Endothelial cell of umbilical vein (primary cell): ENCODE measurements at regions not wholly inside any gene's neighbourhood (a gene's known extent, or its start where the extent isn't known, plus 50 kb on each side); places are given as distances from the start of the nearest gene placed in this dataset.
A peak's percentile ranks its signal among the peaks of the same experiment; 100 is the strongest.

Experiments
- BruUV-seq: library from RNA; stranded (reverse); fragments of 400-500 nt; replicated peaks from 2 replicates; lab custom pipeline; 2021; lab: Mats Ljungman, UMichigan
- CTCF ChIA-PET: fragments of 300-600, 350-600 bp; sonication (Branson Sonifier 250); formaldehyde crosslinking; loops from one replicate; lab custom pipeline; 2021; ENCODE audit warnings: antibody characterized with exemption, inconsistent platforms; lab: Charles Lee
- POLR2A ChIA-PET: fragments of 300-600, 350-600 bp; sonication (Branson Sonifier 250); formaldehyde crosslinking; loops from one replicate; lab custom pipeline; 2021; ENCODE audit warnings: antibody characterized with exemption, inconsistent platforms; lab: Charles Lee
- DNase-seq: peaks from one replicate; pipeline ENCODE4 v3.0.0-alpha.2; 2011; ENCODE audit warnings: low read depth, low spot score
- FAIRE-seq: peaks from 2 replicates; lab custom pipeline; 2011; peaks lifted over from hg19 to GRCh38; lab: Jason Lieb, UNC
- H2AFZ ChIP-seq: 2 replicates; pipeline ENCODE4 v1.6.0; 2012; ENCODE audit warnings: low read depth, low read length, control low read depth, inconsistent platforms
- H3K27ac ChIP-seq: 2 replicates; pipeline ENCODE4 v1.5.1; 2011; ENCODE audit warnings: low read depth, mild to moderate bottlenecking, control low read depth, low read length, moderate library complexity; ENCODE audit not compliant: insufficient read depth
- H3K27me3 ChIP-seq, 2 experiments: 2 replicates each; pipeline versions ENCODE4 v1.6.0 to v1.6.1; 2011; ENCODE audit warnings: low read length in 2 of 2, mixed read lengths in 1 of 2; ENCODE audit not compliant: control insufficient read depth in 2 of 2, insufficient read depth in 2 of 2
- H3K36me3 ChIP-seq, 2 experiments: 2 replicates in 1 of 2; 3 replicates in 1 of 2; pipeline ENCODE4 v1.5.1; 2011; ENCODE audit warnings: low read length in 2 of 2, mild to moderate bottlenecking in 1 of 2, moderate library complexity in 1 of 2; ENCODE audit not compliant: control insufficient read depth in 2 of 2, insufficient read depth in 2 of 2; ENCODE audit errors: extremely low read depth in 1 of 2
- H3K4me1 ChIP-seq: 3 replicates; pipeline ENCODE4 v1.5.1; 2011; ENCODE audit warnings: mild to moderate bottlenecking, low read length; ENCODE audit not compliant: control insufficient read depth, insufficient read depth; ENCODE audit errors: extremely low read depth
- H3K4me2 ChIP-seq: 2 replicates; pipeline ENCODE4 v1.6.1; 2011; ENCODE audit warnings: low read length, control low read depth, mixed read lengths; ENCODE audit not compliant: insufficient read depth
- H3K4me3 ChIP-seq, 3 experiments: fragments of 200-600 bp in 1 of 3; sonication (generic), shearing (Covaris generic) in 1 of 3; replicated peaks in 1 of 3; 2 replicates each; pipeline ENCODE4 v1.5.1; 2011 to 2016; ENCODE audit warnings: control low read depth in 3 of 3, low read length in 3 of 3, mild to moderate bottlenecking in 2 of 3, inconsistent platforms in 1 of 3, low read depth in 1 of 3, moderate library complexity in 1 of 3; ENCODE audit not compliant: insufficient read depth in 1 of 3
- H3K79me2 ChIP-seq: 2 replicates; pipeline ENCODE4 v1.6.0; 2012; ENCODE audit warnings: low read length, inconsistent platforms; ENCODE audit not compliant: control insufficient read depth, insufficient read depth
- H3K9ac ChIP-seq: replicated peaks from 2 replicates; pipeline ENCODE3; 2011; ENCODE audit warnings: low read length, control low read depth; ENCODE audit not compliant: insufficient read depth; ENCODE audit errors: extremely low read depth
- H3K9me1 ChIP-seq: replicated peaks from 3 replicates; pipeline ENCODE4 v1.6.0; 2011; ENCODE audit warnings: mild to moderate bottlenecking, low read length; ENCODE audit not compliant: control insufficient read depth, insufficient read depth; ENCODE audit errors: extremely low read depth
- H3K9me3 ChIP-seq: replicated peaks from 2 replicates; pipeline ENCODE4 v1.5.1; 2012; ENCODE audit warnings: low read length, inconsistent platforms; ENCODE audit not compliant: control insufficient read depth, insufficient read depth
- H4K20me1 ChIP-seq: replicated peaks from 2 replicates; pipeline ENCODE3; 2011; ENCODE audit warnings: mild to moderate bottlenecking, low read length; ENCODE audit not compliant: control insufficient read depth, insufficient read depth; ENCODE audit errors: extremely low read depth
- EZH2 ChIP-seq: IDR thresholded peaks from 2 replicates; pipeline ENCODE4 v1.6.1; 2012; ENCODE audit warnings: borderline replicate concordance, low read depth, mild to moderate bottlenecking, moderate library complexity, low read length, inconsistent platforms; ENCODE audit not compliant: severe bottlenecking
- FOS ChIP-seq: IDR thresholded peaks from 2 replicates; pipeline ENCODE4 v1.6.1; 2011; ENCODE audit warnings: mild to moderate bottlenecking, low read length, moderate library complexity, borderline replicate concordance; ENCODE audit not compliant: insufficient read depth
- GATA2 ChIP-seq: IDR thresholded peaks from 2 replicates; pipeline ENCODE4 v1.7.0; 2011; ENCODE audit warnings: low read depth, mild to moderate bottlenecking, moderate library complexity, mixed read lengths, low read length; ENCODE audit not compliant: insufficient read length, insufficient read depth
- JUN ChIP-seq: IDR thresholded peaks from 2 replicates; pipeline ENCODE4 v1.6.1; 2011; ENCODE audit warnings: borderline replicate concordance, low read depth; ENCODE audit not compliant: insufficient read length, insufficient read depth
- MYC ChIP-seq: IDR thresholded peaks from one replicate; pipeline ENCODE4 v1.6.1; 2011; ENCODE audit warnings: mild to moderate bottlenecking, low read depth, low read length
- POLR2A ChIP-seq: IDR thresholded peaks from 2 replicates; pipeline ENCODE4 v1.6.1; 2012; ENCODE audit warnings: low read depth, mild to moderate bottlenecking, control low read depth, low read length
- POLR2AphosphoS5 ChIP-seq: IDR thresholded peaks from 2 replicates; pipeline ENCODE4 v1.6.1; 2012; ENCODE audit warnings: low read depth, mild to moderate bottlenecking, control low read depth, low read length, moderate library complexity; ENCODE audit not compliant: insufficient read depth
- dilution Hi-C: fragments of 300-500 bp; cut with MboI; formaldehyde crosslinking; loops from one replicate; pipeline ENCODE4 v1.15.0; 2019; ENCODE audit warnings: low sequenced_read_pairs; ENCODE audit not compliant: extremely low pct_ligation_motif_present
- intact Hi-C: fragments of 100-400 bp; cut with micrococcal nuclease; formaldehyde crosslinking; loops from one replicate; pipeline ENCODE4 v1.10.0; 2022
- TF ChIP-seq, protein P1 (sequence below): IDR thresholded peaks from 2 replicates; pipeline ENCODE4 v1.6.1; 2011; ENCODE audit not compliant: insufficient read depth, insufficient read length
- TF ChIP-seq, protein P2 (sequence below), 2 donors: IDR thresholded peaks; 1 replicate in 1 of 2; 2 replicates in 1 of 2; pipeline ENCODE4 v1.5.1; 2011; ENCODE audit warnings: low read length in 2 of 2, mild to moderate bottlenecking in 2 of 2, moderate library complexity in 2 of 2, control low read depth in 1 of 2, inconsistent platforms in 1 of 2, low read depth in 1 of 2; ENCODE audit not compliant: insufficient read depth in 1 of 2; ENCODE audit errors: extremely low read depth in 1 of 2

DNA sequence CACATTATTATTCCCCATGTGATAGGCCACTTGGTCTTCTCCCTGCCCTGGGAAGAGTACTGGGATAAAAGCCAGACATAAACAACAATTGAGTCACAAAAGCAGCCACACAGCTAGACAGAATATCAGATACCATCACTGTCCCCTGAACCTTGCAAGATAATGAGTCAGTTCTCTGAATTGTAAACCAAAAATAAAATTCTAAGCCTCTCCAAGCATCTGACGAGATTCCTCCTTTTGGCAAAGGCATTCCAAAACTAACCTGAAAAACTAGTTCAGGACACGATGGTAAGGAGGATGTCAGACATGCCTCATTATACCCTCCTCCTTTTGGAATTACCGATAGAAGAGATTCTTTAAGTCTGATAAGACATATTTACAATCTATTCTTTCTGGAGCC is 450.7 kb downstream of the HTR7 start:
- H3K36me3 ChIP-seq, result no peaks in the 10 kb centered on the region
- FAIRE-seq, result no peak
- no peak for DNase-seq
- POLR2A ChIA-PET, result no interaction called here
- no peak overlapping the region for H3K27ac ChIP-seq
- H3K9ac ChIP-seq, result no peak overlapping the region
- intact Hi-C loops (no loop called here), dilution Hi-C loops (no loop called here)
- BruUV-seq, result no TSS peak
- no peaks in the 10 kb centered on the region for H3K9me1 ChIP-seq
- H2AFZ ChIP-seq, result no peak overlapping the region
- H3K79me2 ChIP-seq, result no peaks in the 10 kb centered on the region
- no peaks in the 10 kb centered on the region for H3K27me3 ChIP-seq
- no peak overlapping the region for H3K4me3 ChIP-seq
- H3K4me1 ChIP-seq, result no peaks in the 10 kb centered on the region
- TF ChIP-seq MYC (no peak), POLR2A (no peak), JUN (no peak), EZH2 (no peak), GATA2 (peak; percentile 43), POLR2AphosphoS5 (no peak), FOS (peak; percentile 19)
- TF ChIP-seq, protein P1, sequence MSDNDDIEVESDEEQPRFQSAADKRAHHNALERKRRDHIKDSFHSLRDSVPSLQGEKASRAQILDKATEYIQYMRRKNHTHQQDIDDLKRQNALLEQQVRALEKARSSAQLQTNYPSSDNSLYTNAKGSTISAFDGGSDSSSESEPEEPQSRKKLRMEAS, result no peak
- TF ChIP-seq, protein P2, sequence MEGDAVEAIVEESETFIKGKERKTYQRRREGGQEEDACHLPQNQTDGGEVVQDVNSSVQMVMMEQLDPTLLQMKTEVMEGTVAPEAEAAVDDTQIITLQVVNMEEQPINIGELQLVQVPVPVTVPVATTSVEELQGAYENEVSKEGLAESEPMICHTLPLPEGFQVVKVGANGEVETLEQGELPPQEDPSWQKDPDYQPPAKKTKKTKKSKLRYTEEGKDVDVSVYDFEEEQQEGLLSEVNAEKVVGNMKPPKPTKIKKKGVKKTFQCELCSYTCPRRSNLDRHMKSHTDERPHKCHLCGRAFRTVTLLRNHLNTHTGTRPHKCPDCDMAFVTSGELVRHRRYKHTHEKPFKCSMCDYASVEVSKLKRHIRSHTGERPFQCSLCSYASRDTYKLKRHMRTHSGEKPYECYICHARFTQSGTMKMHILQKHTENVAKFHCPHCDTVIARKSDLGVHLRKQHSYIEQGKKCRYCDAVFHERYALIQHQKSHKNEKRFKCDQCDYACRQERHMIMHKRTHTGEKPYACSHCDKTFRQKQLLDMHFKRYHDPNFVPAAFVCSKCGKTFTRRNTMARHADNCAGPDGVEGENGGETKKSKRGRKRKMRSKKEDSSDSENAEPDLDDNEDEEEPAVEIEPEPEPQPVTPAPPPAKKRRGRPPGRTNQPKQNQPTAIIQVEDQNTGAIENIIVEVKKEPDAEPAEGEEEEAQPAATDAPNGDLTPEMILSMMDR (IDR thresholded peaks at IDR 0.05; ENCODE audit: extremely low read depth in 1 of 2, insufficient read depth in 1 of 2, low read depth in 1 of 2, low read length in 2 of 2), result no peak
- no peak overlapping the region for H3K4me2 ChIP-seq
- no peaks in the 10 kb centered on the region for H3K9me3 ChIP-seq
- CTCF ChIA-PET, result interaction anchor here (1.0 to 1.1 kb wide), 2 partner anchors 9 to 119 kb away, joined by 3 read pairs; no protein-coding TSS in a partner anchor
- no peaks in the 10 kb centered on the region for H4K20me1 ChIP-seq
